Vagina (tissue), 2 donors: ENCODE measurements at regions not wholly inside any gene's neighbourhood (a gene's known extent, or its start where the extent isn't known, plus 50 kb on each side); places are given as distances from the start of the nearest gene placed in this dataset.

Experiments used
- POLR2A ChIP-seq, 2 donors: fragments of 450-650 bp; IDR thresholded peaks; one replicate each; pipeline ENCODE4 v1.6.1; 2017; ENCODE audit warnings: antibody characterized with exemption in 2 of 2, mild to moderate bottlenecking in 2 of 2, moderate library complexity in 2 of 2
- POLR2AphosphoS5 ChIP-seq, 2 donors: sonication (generic); formaldehyde crosslinking; IDR thresholded peaks; one replicate each; pipeline ENCODE4 v1.9.0; 2017; ENCODE audit warnings: antibody characterized with exemption in 2 of 2, mild to moderate bottlenecking in 2 of 2, low read depth in 1 of 2; ENCODE audit not compliant: insufficient read depth in 1 of 2
- TF ChIP-seq, protein P1 (sequence below), 3 experiments: fragments of 450-650 bp in 2 of 3; fragments of 200-600 bp in 1 of 3; sonication (generic) in 1 of 3; IDR thresholded peaks; one replicate each; pipeline ENCODE4 v1.5.1; 2017 to 2019; ENCODE audit warnings: antibody characterized with exemption in 3 of 3, mild to moderate bottlenecking in 2 of 3, moderate library complexity in 2 of 3

DNA sequence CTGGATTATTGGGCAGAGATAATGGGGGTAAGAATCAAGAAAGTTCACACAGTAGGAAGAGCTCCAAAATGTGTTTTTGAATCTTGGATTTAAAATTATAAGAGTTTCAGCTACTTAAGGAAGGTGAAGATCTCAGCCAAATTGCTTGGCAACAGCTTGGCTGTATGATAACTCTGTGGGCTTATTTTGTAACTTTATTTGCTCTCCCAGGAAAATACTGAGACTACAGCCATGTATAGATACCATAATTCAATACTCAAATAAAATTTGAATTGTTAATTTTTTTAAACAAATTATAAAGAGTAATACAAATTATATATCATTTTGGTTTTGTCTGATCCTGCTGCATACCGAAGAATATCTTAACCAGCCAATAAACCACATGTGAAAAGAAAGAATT, 129.5 kb upstream of the INPP4B start:
- TF ChIP-seq, protein P1, sequence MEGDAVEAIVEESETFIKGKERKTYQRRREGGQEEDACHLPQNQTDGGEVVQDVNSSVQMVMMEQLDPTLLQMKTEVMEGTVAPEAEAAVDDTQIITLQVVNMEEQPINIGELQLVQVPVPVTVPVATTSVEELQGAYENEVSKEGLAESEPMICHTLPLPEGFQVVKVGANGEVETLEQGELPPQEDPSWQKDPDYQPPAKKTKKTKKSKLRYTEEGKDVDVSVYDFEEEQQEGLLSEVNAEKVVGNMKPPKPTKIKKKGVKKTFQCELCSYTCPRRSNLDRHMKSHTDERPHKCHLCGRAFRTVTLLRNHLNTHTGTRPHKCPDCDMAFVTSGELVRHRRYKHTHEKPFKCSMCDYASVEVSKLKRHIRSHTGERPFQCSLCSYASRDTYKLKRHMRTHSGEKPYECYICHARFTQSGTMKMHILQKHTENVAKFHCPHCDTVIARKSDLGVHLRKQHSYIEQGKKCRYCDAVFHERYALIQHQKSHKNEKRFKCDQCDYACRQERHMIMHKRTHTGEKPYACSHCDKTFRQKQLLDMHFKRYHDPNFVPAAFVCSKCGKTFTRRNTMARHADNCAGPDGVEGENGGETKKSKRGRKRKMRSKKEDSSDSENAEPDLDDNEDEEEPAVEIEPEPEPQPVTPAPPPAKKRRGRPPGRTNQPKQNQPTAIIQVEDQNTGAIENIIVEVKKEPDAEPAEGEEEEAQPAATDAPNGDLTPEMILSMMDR (IDR thresholded peaks at IDR 0.05), result no peak
- TF ChIP-seq POLR2A (IDR thresholded peaks at IDR 0.05) (no peak), POLR2AphosphoS5 (IDR thresholded peaks at IDR 0.05; ENCODE audit: insufficient read depth in 1 of 2, low read depth in 1 of 2) (no peak)
